ENCODE measurements at regions not wholly inside any gene's neighbourhood (a gene's known extent, or its start where the extent isn't known, plus 50 kb on each side); places are given as distances from the start of the nearest gene placed in this dataset.

DNA sequence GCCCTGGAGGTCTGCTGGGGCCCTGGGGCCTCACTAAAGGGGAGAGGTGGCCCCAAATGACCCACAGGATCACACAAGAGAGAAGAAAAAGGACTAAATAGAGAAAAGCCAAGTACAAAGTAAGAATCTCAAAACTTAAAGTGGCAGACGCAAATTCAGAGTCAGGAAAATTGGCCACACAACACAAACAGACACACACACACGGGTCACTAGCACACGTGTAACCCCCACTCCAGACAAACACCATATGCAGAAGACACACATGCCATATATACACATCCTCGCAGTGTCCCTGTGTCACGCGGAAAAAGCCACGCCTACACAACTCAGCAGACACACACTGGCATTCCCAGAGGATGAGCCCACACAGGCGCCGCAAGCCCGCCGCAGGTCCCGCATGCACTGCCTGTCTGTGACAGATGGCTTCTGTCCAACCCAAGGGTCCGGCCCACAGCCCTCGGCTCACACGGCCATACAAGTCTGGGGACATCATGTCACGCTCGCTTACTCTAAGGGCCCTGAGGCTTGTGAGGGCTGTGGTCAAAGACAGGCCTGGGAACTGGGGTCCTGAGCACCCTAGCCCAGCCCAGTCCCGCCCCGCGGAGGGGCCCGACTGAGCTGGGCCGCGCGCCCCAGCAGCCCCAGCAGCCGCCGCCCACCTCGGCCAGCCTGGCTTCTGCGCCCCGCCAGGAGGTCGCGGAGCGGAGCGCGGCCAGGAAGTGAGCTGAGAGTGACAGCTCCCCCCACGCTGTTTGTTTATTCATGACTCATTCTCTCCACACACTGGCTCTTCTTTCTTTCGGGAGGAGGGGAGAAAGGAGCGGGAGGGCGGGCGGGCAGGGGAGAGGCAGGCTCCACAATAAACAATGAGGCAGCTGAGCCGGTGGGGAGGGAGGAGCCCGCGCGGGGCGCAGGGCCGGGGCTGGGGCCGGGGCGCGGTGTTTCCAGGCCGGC is 95.5 kb upstream of the ZMIZ1 start:
- DNase-seq (ENCODE audit: low read depth in 2 of 2), result peak; percentile 52 to 67

DNA sequence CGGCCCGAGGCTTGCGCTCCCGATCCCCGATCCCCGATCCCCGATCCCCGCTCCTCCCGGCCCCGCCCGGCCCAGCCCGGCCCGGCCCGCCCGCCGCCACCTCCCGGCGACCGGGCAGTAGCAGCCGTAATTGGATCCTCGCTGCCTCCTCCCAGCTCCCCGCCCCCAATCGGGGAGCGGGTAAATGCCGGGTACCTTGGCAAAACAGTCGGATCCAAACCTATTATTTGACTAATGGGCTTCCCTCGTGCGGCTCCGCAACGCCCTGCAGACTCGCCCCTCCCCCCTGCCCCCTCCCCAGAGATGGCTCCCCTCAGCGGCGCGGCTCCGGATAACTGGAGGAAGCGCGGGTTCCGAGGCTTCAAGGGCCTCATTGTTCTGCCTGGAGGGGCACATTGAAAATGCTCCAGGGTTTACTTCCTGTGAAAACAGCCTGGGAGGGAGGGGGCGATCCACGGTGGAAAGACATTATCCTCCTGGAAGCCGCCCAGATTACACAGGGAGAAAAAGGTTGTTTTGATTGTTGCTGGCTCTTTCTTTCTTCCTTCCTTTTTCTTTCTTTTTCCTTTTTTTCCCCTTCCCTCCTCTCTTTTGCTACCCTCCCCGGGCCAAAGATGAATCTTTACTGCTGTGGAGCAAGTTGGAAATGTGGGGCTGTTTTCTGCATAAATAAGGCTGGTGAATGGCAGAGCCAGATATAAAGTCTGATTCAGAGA is 94.7 kb upstream of the ZMIZ1 start:
- peak in 1 of 2 donors; percentile 4 for DNase-seq (ENCODE audit: low read depth in 2 of 2)

DNA sequence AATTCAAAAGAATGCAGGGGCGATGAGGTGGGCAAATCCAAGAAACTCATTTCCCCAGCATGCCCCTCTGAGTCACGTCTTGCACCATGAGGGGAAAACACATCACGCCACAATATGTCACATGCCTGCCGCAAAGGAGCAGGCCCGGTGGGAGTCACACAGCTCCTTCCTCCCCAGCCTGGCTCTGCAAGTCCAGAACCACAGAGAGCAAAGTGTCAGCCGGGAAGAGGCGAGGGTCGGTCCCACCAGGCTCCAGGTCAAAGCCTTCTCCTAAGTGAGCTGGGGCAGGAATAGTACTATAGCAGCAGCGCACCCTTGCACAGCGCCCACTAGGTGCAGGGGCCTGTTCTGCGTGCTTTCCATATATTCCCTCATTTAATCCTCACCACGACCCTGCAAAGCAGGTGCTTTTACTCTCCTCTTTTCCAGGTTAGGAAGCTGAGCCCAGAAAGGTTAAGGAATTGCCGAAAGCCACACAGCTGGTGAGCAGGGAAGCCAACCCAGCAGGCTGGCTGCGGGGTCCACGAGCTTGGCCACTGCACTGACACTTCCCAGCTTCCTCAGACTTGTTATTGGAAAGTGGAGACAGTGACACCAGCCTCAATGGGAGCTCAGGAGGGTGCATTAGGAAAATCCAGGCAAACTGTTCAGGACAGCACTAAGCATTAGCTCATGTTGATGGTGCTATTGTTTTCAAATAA is 94.0 kb upstream of the ZMIZ1 start:
- DNase-seq (ENCODE audit: low read depth in 2 of 2), result peak; percentile 53 to 70

DNA sequence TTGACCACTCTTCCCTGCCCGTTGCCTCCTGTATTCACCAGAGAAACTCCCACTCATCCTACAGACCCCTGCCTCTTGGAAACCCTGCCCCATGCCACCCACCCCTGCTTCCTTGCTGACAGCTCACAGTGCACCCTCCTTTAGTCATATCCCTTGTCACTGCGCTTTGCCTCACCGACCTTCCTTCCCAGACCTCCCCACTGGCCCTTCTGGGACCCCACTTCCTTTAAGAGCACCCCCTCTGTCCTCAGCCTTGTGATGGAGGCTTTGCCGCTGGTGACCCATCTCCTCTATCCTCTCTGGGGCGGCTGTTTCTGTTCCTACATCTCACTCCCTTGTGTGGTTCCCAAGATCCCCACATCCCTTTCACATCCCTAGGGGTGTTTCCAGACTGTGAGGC is 92.8 kb upstream of the ZMIZ1 start:
- DNase-seq (ENCODE audit: low read depth in 2 of 2), result no peak

DNA sequence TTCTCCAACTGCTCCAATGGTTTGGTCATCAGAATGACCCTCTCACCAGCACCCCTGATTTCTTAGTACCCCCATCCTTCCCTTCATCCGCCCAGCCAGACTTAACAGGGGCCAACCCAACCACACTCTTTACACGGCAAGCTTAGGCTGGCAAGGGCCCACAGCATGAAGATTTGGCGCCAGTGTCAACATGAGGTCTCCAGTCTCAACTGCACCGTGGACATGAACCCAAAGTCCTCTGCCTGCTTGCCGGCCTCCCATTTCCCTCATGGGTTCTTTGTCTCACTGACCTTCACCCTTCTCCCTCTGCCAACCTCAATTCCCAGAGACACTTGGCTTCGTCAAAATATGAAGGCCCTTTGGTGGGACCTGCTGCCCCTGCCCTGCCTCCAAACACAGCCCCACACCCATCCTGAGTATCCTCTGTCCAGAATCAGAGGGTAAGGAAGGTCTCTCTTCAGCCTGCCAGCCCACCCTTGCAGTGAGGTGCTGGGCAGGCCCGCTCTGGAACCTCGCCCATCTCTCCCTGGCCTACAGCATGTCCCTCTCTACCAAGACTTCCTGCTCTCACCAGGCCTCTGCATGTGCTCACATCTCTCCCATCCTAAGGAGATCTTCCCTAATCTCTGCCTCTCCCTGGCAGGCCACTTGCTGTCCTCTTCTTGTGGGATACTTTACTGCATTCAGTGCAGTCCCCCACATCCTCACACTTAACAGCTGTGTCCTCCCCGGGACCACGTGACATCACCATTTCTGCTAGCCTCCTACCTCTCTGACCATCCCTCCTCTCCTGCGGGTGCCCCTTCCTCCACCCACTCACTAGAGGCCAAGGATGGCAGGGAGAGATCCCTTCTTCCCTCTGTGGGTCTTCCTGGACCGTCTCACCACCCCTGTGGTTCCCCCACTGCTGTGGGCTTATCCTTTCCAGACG is 91.7 kb upstream of the ZMIZ1 start:
- DNase-seq (ENCODE audit: low read depth in 2 of 2), result no peak

DNA sequence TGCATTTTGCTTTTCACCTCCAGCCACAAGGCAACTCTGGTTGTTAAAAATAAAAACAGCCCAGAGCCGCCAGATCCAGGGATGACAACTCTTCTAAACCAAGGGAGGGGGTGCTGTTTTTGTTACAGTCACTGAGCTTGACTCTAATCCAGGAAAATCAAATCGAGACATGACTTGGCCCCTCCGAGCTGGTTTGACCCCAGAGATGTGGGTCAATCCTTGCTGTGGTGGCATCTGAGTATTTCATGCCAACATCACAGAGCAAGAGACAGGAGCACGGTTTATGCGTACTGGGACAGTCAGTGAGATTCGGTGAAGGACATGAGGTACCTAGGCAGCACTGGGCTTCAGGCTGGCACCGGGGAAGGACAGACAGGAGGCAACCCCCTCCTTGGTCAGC is 88.8 kb upstream of the ZMIZ1 start:
- DNase-seq (ENCODE audit: low read depth in 2 of 2), result no peak

DNA sequence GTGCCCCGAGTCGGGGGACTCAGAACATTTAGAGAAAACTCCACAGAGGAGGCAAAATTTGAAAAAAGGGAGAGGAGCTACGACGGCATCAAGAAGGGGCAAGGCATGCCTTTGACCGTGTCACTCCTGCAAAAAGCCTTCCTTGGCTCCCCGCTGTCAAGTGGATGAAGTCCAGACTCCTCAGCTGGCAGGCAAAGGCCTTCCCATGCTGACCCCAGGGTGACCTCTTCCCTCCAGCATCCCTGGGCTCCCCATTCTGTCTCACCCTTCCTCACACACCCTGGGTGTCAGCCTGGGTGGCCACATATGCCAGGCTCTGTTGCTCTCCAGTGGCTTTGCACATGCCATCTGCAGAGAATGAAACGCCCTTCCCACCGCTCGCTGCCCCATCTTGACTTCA is 88.4 kb upstream of the ZMIZ1 start:
- DNase-seq (ENCODE audit: low read depth in 2 of 2), result no peak

DNA sequence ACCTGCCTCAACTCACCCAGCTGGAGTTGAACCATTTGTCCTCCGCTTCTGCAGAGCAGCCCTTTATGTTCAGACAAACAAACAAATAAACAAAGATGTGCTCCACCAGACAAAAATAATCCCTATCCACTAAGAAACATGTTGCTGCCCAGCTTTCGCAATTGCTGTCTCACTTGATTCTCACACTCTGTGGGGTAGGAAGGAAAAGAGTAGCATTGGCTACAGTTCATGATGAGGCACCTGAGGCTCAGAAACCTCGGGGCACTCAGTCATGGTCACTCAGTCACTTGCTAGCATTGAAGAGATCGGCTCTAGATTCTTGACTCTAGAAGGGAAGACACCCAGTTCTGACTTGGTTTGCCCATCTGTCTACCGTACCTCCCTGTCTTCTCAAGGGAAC is 88.0 kb upstream of the ZMIZ1 start:
- DNase-seq (ENCODE audit: low read depth in 2 of 2), result no peak

DNA sequence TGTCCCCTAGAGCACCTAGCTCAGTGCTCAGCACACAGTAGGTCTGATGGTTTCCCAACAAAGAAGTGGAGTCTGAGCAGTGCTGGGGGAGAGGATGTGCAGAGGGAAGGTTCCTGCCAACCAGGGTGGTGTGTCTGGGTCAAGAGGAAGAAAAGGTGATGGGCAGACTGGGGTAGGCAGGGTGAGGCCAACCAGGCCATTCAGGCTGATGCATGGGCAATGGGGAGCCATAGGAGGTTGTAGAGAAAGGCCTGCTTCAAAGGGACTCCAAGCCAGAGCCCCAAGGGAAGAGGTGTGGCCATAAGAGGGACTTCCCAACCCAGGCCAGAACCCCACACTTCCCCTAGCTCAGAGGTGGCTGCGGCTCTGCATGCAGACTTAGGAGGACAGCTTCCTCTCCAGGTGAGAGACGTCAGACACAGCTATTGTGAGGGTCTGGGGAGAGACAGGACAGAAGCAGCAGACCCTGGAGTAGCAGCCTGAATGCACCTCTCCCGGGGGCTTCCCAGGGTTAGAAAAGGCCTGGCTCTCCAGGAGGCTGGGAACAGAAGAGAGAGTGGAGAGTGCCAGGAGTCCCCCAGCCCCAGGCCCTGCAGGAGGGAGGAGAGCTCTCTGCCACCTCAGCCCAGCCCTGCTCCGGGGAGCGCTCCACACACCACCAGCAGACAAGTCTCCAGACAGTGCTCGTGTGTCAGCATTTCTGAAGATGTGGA is 87.4 kb upstream of the ZMIZ1 start:
- no peak for DNase-seq (ENCODE audit: low read depth in 2 of 2)

DNA sequence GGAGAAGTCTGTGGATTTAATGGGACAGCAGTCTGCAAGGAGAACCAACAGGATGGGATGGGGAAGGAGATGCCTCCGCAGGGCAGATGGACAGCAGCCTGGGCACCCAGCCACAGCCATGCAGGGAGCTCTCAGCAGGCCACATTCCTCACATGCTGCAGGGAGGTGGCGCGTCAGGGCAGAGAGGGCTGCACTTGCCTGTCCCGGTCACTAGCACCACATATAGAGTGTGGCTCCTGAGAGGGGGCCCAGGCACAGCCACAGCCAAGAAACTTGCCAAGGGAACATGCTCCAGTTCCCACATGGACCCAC is 86.8 kb upstream of the ZMIZ1 start:
- DNase-seq (ENCODE audit: low read depth in 2 of 2), result no peak

DNA sequence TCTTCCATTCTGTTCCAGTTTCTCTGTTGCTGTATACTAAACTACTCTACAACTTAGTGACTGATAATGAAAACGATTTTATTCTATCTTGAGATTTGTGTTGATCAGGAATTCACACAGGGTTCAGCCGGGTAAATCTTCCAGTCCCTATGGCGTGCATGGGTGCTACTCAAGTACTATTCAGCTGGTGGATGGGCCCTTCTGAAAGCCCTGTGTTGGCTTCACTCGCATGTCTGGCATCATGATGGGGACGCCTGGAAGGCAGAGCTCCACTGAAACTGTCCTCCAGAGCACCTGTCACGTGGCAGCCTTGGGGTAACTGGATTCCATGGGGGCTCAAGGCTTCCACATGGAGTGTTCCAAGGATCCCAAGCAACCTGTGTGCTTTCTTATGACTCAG is 86.0 kb upstream of the ZMIZ1 start:
- DNase-seq (ENCODE audit: low read depth in 2 of 2), result no peak

DNA sequence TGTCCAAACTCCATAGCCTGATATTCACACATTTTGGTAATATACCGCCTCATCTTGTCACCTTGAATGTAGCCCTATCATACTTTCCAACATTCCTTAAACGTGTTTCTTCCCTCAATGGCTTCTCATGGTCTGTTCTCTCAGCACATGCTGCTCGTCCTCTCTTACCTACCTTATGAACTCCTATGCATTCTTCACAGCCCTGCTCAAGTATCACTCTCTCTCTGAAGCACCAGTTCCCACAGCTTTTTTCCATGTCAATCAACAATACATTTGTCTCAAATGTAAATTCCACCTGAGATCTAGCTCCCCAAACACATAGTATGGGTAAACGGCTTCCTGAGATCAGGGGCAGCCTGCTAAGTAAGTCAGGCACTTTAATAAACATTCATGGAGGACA is 85.2 kb upstream of the ZMIZ1 start:
- no peak for DNase-seq (ENCODE audit: low read depth in 2 of 2)

DNA sequence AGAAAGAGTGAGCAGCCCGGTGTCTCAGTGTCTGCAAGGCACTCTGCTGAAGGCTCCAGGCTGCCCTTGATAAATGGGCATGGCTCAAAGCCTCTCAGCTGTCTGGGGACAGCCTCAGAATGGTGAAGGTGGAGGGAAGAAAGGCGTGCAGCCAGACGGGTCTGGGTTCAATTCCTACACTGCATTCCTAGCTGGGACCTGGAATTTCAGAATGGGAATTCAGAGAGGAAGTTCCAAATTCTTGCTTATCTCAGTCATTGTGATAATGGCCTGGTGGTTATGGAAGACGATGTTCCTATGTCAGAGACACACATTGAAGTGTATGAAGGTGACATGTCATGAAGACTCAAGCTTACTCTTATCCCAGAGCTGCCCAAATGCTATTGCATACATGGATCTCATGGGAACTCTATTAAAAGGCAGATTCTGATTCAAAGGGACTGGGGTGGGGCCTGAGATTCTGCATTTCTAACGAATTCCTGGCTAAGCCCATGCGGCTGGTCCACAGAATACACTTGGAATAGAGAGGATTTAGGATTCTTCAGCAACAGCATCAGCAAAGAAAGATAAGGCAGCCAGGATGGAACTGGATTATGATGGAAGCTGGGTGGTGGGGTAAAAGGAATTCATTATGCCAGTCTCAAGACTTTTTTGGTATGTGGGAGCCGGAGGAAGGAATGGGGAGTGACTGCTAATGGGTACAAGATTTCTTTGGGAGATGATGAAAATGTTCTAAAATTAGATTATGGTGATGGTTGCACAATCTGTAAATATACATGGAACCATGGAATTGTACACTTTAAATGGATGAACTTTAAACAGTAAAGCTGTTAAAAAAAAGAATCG is 82.6 kb upstream of the ZMIZ1 start:
- DNase-seq (ENCODE audit: low read depth in 2 of 2), result no peak

DNA sequence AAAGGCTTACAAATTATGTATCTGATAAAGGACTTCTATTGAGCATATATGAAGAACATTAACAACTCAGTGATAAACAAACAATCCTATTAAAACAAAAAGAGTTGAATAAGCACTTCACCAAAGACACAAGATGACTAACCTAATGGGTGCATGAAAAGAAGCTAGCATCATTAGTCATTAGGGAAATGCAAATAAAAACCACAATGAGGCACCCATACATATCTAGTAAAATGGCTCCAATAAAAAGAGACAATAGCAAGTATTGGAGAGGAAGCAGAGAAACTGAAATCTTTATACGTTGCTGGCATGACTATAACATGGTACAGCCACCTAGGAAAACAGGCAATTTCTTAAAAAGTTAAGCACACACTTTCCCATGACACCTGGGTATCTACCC is 77.6 kb upstream of the ZMIZ1 start:
- no peak for DNase-seq (ENCODE audit: low read depth in 2 of 2)

DNA sequence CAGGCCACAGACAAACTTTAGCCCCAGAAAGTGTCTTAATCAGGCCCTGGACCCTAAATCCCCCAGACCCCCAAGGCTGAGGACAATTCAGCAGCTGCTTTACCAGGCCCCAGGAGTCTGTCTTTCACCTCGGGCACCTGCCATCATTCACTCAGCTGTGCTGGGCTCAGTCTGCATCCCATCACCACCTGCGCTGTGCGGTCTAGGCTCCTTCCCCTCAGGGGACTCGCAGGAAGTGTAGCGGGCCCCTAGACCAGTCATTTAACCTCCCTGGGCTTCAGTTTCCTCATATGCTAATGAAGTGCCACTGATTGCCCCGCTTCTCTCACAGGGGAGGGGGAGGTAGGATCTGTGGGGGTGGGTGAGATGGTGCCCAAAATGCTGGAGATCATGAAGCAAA is 76.4 kb upstream of the ZMIZ1 start:
- DNase-seq (ENCODE audit: low read depth in 2 of 2), result no peak

DNA sequence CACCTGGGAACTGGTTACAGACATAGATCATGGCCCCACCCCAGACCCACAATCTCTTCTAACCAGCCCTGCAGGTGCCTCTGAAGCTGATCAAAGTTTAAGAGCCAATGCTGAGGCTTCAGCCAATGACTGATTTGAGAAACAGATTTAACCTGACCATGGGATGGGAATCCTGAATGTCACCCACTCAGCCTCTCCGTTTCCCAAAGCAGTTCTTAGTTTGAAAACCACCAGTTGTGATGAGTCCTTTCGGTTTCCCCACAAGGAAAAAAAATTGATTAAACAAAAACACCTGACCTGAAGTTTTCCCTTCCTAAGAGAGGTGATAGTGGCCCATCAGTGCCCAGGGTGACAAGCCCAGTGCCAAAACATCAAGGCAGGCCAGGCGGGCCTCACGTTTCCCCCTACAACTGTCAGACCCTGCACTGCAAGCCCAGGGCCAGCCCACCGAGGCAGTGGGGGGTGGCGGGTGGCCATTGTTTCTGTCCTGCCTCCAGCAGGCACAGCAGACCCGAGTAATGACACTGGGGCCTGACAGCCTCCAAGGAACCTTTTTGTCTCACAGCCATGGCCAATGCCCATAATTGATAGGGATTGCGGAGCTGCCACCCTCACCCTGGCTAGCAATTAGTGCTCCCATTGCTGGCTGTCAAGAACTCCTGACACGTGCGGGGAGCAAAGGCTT is 75.4 kb upstream of the ZMIZ1 start:
- DNase-seq (ENCODE audit: low read depth in 2 of 2), result no peak

DNA sequence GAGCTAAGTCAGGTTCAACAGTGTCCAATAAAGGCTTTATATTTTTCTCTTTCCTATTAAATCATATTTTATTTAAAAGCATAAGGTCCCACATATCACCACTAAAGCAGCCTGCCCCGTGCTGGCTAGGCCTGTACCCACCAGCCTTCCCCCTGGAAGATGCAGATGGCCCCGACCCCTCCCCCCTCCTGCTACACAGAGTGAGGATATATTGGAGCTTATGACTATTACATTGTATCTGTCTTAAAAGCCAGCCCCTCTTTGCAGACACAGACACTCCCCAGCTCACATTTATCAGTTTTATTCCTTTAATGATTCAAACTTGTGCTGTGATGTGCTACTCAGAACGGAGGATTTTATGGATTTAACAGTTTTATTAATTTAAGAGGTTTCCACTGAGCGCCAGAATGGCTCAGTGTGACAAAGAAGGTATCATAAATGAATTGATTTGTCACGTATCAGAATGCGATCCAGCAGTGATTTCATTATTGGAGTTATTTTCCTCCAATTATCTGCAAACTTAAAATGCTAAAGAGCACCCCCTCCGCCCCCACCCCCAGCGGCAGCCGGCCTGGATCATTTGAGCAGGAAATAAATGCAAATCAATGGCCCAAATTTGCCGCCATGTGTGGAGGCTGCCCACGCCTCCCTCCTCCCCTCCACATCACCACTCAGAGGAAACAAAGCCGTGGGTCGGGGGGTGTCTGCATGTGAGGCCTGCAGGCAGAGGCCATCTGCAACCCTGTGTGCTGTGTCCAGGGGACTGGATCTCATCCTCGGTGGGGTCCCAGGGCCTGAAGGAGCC is 72.6 kb upstream of the ZMIZ1 start:
- no peak for DNase-seq (ENCODE audit: low read depth in 2 of 2)

DNA sequence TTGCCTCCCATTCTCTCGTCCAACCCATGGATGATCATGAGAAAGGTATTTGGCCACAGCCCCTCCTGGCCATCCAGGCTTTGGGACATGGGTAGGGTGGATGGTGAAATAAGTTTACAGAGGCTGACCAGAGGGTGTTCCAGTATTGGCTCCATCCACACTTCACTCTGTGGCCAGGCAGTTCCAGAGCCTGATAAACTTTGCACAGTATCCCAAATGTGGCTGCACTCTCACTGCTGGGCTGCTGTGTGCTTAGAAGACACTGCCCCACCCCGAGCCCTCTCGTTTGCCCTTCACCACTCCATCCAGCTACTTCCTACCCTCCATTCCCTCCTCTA is 72.0 kb upstream of the ZMIZ1 start:
- DNase-seq (ENCODE audit: low read depth in 2 of 2), result no peak
